Gastroesophageal sphincter (tissue), 4 donors: ENCODE measurements at regions not wholly inside any gene's neighbourhood (a gene's known extent, or its start where the extent isn't known, plus 50 kb on each side); places are given as distances from the start of the nearest gene placed in this dataset.
A peak's percentile ranks its signal among the peaks of the same experiment; 100 is the strongest.

Source experiments
- ATAC-seq: fragments of 150-250 bp; one replicate; pipeline ENCODE4 v1.9.1; 2016; ENCODE audit warnings: mild to moderate bottlenecking, moderate library complexity
- H3K27ac ChIP-seq, 4 donors: fragments of 200-600 bp; sonication (generic) in 3 of 4; 1 replicate in 3 of 4; 2 replicates in 1 of 4; pipeline ENCODE4 v1.5.1; 2016 to 2019
- H3K27me3 ChIP-seq: fragments of 200-600 bp; sonication (generic); one replicate; pipeline ENCODE4 v1.5.1; 2019
- H3K36me3 ChIP-seq, 2 donors: fragments of 200-600 bp; sonication (generic); one replicate each; pipeline ENCODE4 v1.5.1; 2019; ENCODE audit warnings: control low read depth in 1 of 2
- H3K4me1 ChIP-seq, 3 donors: fragments of 200-600 bp; sonication (generic); 1 replicate in 2 of 3; 2 replicates in 1 of 3; pipeline ENCODE4 v1.5.1; 2016 to 2019; ENCODE audit warnings: control low read depth in 2 of 3
- H3K4me3 ChIP-seq, 2 donors: fragments of 200-600 bp; sonication (generic); one replicate each; pipeline ENCODE4 v1.5.1; 2019; ENCODE audit warnings: mild to moderate bottlenecking in 1 of 2, moderate library complexity in 1 of 2
- H3K9me3 ChIP-seq, 3 donors: fragments of 200-600 bp; sonication (generic); one replicate each; pipeline ENCODE4 v1.5.1; 2017 to 2019; ENCODE audit warnings: control low read depth in 2 of 3
- EP300 ChIP-seq: sonication (generic); formaldehyde crosslinking; IDR thresholded peaks from one replicate; pipeline ENCODE4 v1.6.1; 2017; ENCODE audit warnings: antibody characterized with exemption, mild to moderate bottlenecking
- POLR2A ChIP-seq, 2 donors: fragments of 450-650 bp; IDR thresholded peaks; one replicate each; pipeline ENCODE4 v1.6.1; 2017; ENCODE audit warnings: antibody characterized with exemption in 2 of 2, mild to moderate bottlenecking in 2 of 2, moderate library complexity in 1 of 2
- POLR2AphosphoS5 ChIP-seq: sonication (generic); formaldehyde crosslinking; IDR thresholded peaks from one replicate; pipeline ENCODE4 v1.6.1; 2017; ENCODE audit warnings: antibody characterized with exemption
- WGBS, 2 donors: methylation state at CpG; one replicate each; pipeline ENCODE4 v1.1.5; 2018; ENCODE audit warnings: low coverage in 1 of 2; 5-methylcytosine and 5-hydroxymethylcytosine counted together
- TF ChIP-seq, protein P1 (sequence below), 4 experiments: fragments of 200-600 bp in 2 of 4; fragments of 450-650 bp in 2 of 4; sonication (generic) in 1 of 4; IDR thresholded peaks; one replicate each; pipeline ENCODE4 v1.5.1; 2017 to 2019; ENCODE audit warnings: antibody characterized with exemption in 4 of 4, mild to moderate bottlenecking in 2 of 4, moderate library complexity in 2 of 4

GRCh38 chr22:33209930-33210784, 152.0 kb upstream of the SYN3 start:
- Histone ChIP-seq H3K27me3 (peaks cover 33% of the 10 kb centered on the region), H3K4me1 (no peaks in the 10 kb centered on the region), H3K27ac (no peak overlapping the region), H3K36me3 (no peaks in the 10 kb centered on the region), H3K4me3 (no peak overlapping the region), H3K9me3 (no peaks in the 10 kb centered on the region)
- TF ChIP-seq POLR2A (IDR thresholded peaks at IDR 0.05) (no peak), EP300 (no peak), POLR2AphosphoS5 (no peak)
- TF ChIP-seq, protein P1, sequence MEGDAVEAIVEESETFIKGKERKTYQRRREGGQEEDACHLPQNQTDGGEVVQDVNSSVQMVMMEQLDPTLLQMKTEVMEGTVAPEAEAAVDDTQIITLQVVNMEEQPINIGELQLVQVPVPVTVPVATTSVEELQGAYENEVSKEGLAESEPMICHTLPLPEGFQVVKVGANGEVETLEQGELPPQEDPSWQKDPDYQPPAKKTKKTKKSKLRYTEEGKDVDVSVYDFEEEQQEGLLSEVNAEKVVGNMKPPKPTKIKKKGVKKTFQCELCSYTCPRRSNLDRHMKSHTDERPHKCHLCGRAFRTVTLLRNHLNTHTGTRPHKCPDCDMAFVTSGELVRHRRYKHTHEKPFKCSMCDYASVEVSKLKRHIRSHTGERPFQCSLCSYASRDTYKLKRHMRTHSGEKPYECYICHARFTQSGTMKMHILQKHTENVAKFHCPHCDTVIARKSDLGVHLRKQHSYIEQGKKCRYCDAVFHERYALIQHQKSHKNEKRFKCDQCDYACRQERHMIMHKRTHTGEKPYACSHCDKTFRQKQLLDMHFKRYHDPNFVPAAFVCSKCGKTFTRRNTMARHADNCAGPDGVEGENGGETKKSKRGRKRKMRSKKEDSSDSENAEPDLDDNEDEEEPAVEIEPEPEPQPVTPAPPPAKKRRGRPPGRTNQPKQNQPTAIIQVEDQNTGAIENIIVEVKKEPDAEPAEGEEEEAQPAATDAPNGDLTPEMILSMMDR (IDR thresholded peaks at IDR 0.05), result peak in 1 of 4 experiments; percentile 48
- no peak for ATAC-seq
- 17 to 38% methylated on average over 1 to 8 of the region's 21 CpGs for WGBS, 2 donors

- Histone ChIP-seq H3K4me1 (no peaks in the 10 kb centered on the region), H3K36me3 (no peaks in the 10 kb centered on the region), H3K27ac (no peak overlapping the region), H3K27me3 (peaks cover 26% of the 10 kb centered on the region), H3K4me3 (no peak overlapping the region), H3K9me3 (peaks cover 0 to 6% (median 0%) of the 10 kb centered on the region in 3 donors)
- ATAC-seq, result no peak
- no peak for TF ChIP-seq EP300
- TF ChIP-seq POLR2AphosphoS5, result no peak
- TF ChIP-seq, protein P1 (IDR thresholded peaks at IDR 0.05), result no peak
- no peak for TF ChIP-seq POLR2A (IDR thresholded peaks at IDR 0.05)
- 0 to 7% methylated on average over 1 of the region's 1 CpG for WGBS, 2 donors
Observed at GRCh38 chr22:33204408-33204807, 146.2 kb upstream of the SYN3 start.

GRCh38 chr22:33202455-33202854, 144.3 kb upstream of the SYN3 start:
- H3K36me3 ChIP-seq, result no peaks in the 10 kb centered on the region
- peaks cover 22% of the 10 kb centered on the region for H3K27me3 ChIP-seq
- ATAC-seq, result no peak
- no peaks in the 10 kb centered on the region for H3K4me1 ChIP-seq
- no peak overlapping the region for H3K27ac ChIP-seq
- TF ChIP-seq, protein P1 (IDR thresholded peaks at IDR 0.05), result no peak
- TF ChIP-seq EP300 (no peak), POLR2AphosphoS5 (no peak), POLR2A (IDR thresholded peaks at IDR 0.05) (no peak)
- no peak overlapping the region for H3K4me3 ChIP-seq
- peaks cover 0 to 9% (median 0%) of the 10 kb centered on the region in 3 donors for H3K9me3 ChIP-seq
- WGBS, 2 donors, result 29 to 33% methylated on average over 1 of the region's 1 CpG

GRCh38 chr22:33194529-33195077, 136.4 kb upstream of the SYN3 start:
- ATAC-seq, result no peak
- TF ChIP-seq POLR2A (IDR thresholded peaks at IDR 0.05) (no peak), POLR2AphosphoS5 (no peak), EP300 (no peak)
- TF ChIP-seq, protein P1 (IDR thresholded peaks at IDR 0.05), result no peak
- no peak overlapping the region for H3K4me3 ChIP-seq
- WGBS, 2 donors, result 53 to 66% methylated on average over 3 of the region's 3 CpGs
- no peaks in the 10 kb centered on the region for H3K36me3 ChIP-seq
- no peaks in the 10 kb centered on the region for H3K27me3 ChIP-seq
- H3K27ac ChIP-seq, result no peak overlapping the region
- H3K4me1 ChIP-seq, result no peaks in the 10 kb centered on the region
- H3K9me3 ChIP-seq, result peaks cover 0 to 5% (median 0%) of the 10 kb centered on the region in 3 donors

GRCh38 chr22:33192156-33192555, 134.0 kb upstream of the SYN3 start:
- no peak overlapping the region for H3K4me3 ChIP-seq
- TF ChIP-seq POLR2AphosphoS5 (no peak), POLR2A (IDR thresholded peaks at IDR 0.05) (no peak), EP300 (no peak)
- TF ChIP-seq, protein P1 (IDR thresholded peaks at IDR 0.05), result no peak
- H3K36me3 ChIP-seq, result no peaks in the 10 kb centered on the region
- H3K27me3 ChIP-seq, result no peaks in the 10 kb centered on the region
- no peak for ATAC-seq
- no peaks in the 10 kb centered on the region for H3K9me3 ChIP-seq
- WGBS, 2 donors, result 52 to 60% methylated on average over 2 of the region's 2 CpGs
- H3K4me1 ChIP-seq, result no peaks in the 10 kb centered on the region
- no peak overlapping the region for H3K27ac ChIP-seq
